ENCODE measurements at regions not wholly inside any gene's neighbourhood (a gene's known extent, or its start where the extent isn't known, plus 50 kb on each side); places are given as distances from the start of the nearest gene placed in this dataset.

DNA sequence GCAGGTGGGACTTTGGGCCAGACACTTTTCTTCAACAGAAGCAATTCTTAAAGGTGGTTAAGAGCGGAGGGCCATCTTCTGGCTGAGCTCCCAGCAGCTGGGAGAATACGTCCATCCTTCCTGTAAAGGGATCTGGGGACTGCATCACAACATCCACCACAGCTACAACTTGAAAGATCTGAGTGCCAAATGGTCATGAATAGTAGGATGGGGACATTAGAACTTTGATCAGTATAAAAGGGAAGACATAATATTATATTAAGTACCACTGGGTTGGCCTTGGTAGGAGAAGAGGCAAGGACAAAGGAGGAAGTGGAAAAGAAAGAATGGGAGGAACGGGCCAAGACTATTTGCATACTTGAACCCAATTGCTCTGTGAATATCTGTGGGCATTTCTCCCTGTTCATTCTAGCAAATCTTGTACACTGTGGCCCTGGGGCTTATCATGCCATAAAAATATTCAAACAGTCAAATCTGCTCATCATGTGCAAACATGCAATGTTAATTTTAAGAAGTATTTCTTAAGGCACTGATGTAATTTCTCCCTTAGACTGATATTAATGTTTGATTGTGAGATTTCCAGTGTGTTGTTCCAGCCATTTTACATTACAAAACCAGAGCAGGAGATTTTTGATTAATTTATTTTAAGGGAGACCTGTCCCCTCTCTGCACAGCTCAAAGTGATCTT lies 65.5 kb upstream of the CREB5 start:
- TF ChIP-seq CTCF (IDR thresholded peaks at IDR 0.05), result no peak
- TF ChIP-seq POLR2A (IDR thresholded peaks at IDR 0.05; ENCODE audit: low read length), result no peak
- TF ChIP-seq RCOR1 (IDR thresholded peaks at IDR 0.05; ENCODE audit: low read depth, low read length), result no peak
- TF ChIP-seq, protein P1, sequence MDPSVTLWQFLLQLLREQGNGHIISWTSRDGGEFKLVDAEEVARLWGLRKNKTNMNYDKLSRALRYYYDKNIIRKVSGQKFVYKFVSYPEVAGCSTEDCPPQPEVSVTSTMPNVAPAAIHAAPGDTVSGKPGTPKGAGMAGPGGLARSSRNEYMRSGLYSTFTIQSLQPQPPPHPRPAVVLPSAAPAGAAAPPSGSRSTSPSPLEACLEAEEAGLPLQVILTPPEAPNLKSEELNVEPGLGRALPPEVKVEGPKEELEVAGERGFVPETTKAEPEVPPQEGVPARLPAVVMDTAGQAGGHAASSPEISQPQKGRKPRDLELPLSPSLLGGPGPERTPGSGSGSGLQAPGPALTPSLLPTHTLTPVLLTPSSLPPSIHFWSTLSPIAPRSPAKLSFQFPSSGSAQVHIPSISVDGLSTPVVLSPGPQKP (IDR thresholded peaks at IDR 0.05; ENCODE audit: low read depth, low read length), result no peak
- no peak for TF ChIP-seq BHLHE40 (IDR thresholded peaks at IDR 0.05; ENCODE audit: low read depth, low read length)
- no peak for TF ChIP-seq NR3C1 (IDR thresholded peaks at IDR 0.05)
- no peak for TF ChIP-seq REST (IDR thresholded peaks at IDR 0.05)
- no peak for TF ChIP-seq ZSCAN20 (CRISPR knock-in tag; IDR thresholded peaks at IDR 0.05)
- no peak for TF ChIP-seq KDM5A (IDR thresholded peaks at IDR 0.05)
- no peak for TF ChIP-seq USF2 (IDR thresholded peaks at IDR 0.05)
- no peak for TF ChIP-seq CEBPB (IDR thresholded peaks at IDR 0.05)

Measured in A549 (cell line).